PC-9 (cell line): ENCODE measurements at regions not wholly inside any gene's neighbourhood (a gene's known extent, or its start where the extent isn't known, plus 50 kb on each side); places are given as distances from the start of the nearest gene placed in this dataset.

ENCODE experiments used
- BruUV-seq: library from RNA; stranded (reverse); fragments of 400-500 nt; replicated peaks from 2 replicates; lab custom pipeline; 2021; lab: Mats Ljungman, UMichigan
- CTCF ChIA-PET: fragments of 300-600 bp; sonication (Branson Sonifier 250); formaldehyde crosslinking; loops from one replicate; lab custom pipeline; 2022; ENCODE audit warnings: antibody characterized with exemption; lab: Charles Lee
- POLR2A ChIA-PET: fragments of 300-600 bp; sonication (Branson Sonifier 250); formaldehyde crosslinking; loops from one replicate; lab custom pipeline; 2022; ENCODE audit warnings: antibody characterized with exemption; ENCODE audit not compliant: unreplicated experiment; lab: Charles Lee
- DNase-seq, 2 experiments: peaks; one replicate each; pipeline versions ENCODE4 v3.0.0 to v3.0.0-alpha.2; 2015 to 2022; ENCODE audit warnings: mixed read lengths in 1 of 2
- H2AFZ ChIP-seq: fragments of 200-600 bp; sonication (generic); 2 replicates; pipeline ENCODE4 v1.8.1; 2017; ENCODE audit warnings: antibody characterized with exemption
- H3F3A ChIP-seq: fragments of 200-600 bp; sonication (generic); 2 replicates; pipeline ENCODE4 v1.8.1; 2017; ENCODE audit warnings: antibody characterized with exemption, mild to moderate bottlenecking, low read depth; ENCODE audit not compliant: insufficient read depth
- H3K27ac ChIP-seq: fragments of 200-600 bp; sonication (generic); 2 replicates; pipeline ENCODE4 v1.6.1; 2016; ENCODE audit warnings: mixed run types
- H3K27me3 ChIP-seq: fragments of 200-600 bp; sonication (generic); 2 replicates; pipeline ENCODE4 v1.6.1; 2016; ENCODE audit warnings: low read depth, mixed run types; ENCODE audit not compliant: insufficient read depth
- H3K36me3 ChIP-seq: fragments of 200-600 bp; sonication (generic); 2 replicates; pipeline ENCODE4 v1.6.1; 2016; ENCODE audit warnings: low read depth, mixed run types
- H3K4me1 ChIP-seq: fragments of 200-600 bp; sonication (generic); replicated peaks from 2 replicates; pipeline ENCODE4 v1.6.1; 2016; ENCODE audit warnings: mixed run types; ENCODE audit not compliant: insufficient read depth
- H3K4me2 ChIP-seq: fragments of 200-600 bp; sonication (generic); 2 replicates; pipeline ENCODE4 v1.6.1; 2017; ENCODE audit warnings: mixed run types
- H3K4me3 ChIP-seq: fragments of 200-600 bp; sonication (generic); 2 replicates; pipeline ENCODE4 v1.6.1; 2016; ENCODE audit warnings: mixed run types
- H3K79me2 ChIP-seq: fragments of 200-600 bp; sonication (generic); 2 replicates; pipeline ENCODE4 v1.6.1; 2017; ENCODE audit warnings: low read depth, mixed run types
- H3K9me2 ChIP-seq: fragments of 200-600 bp; sonication (generic); 2 replicates; pipeline ENCODE4 v1.8.1; 2017; ENCODE audit warnings: mild to moderate bottlenecking; ENCODE audit not compliant: insufficient read depth
- H3K9me3 ChIP-seq: fragments of 200-600 bp; sonication (generic); 2 replicates; pipeline ENCODE4 v1.8.1; 2016; ENCODE audit warnings: low read depth; ENCODE audit not compliant: insufficient read depth
- H4K20me1 ChIP-seq: fragments of 200-600 bp; sonication (generic); 2 replicates; pipeline ENCODE4 v1.8.1; 2017; ENCODE audit not compliant: insufficient read depth
- EZH2 ChIP-seq: fragments of 200-600 bp; sonication (generic); IDR thresholded peaks from 2 replicates; pipeline ENCODE4 v1.8.0; 2017; ENCODE audit warnings: antibody characterized with exemption, low read depth
- intact Hi-C: fragments of 100-400 bp; cut with micrococcal nuclease; formaldehyde crosslinking; loops from one replicate; pipeline ENCODE4 v1.10.0; 2022; ENCODE audit not compliant: unreplicated experiment
- TF ChIP-seq, protein P1 (sequence below): fragments of 200-600 bp; sonication (generic); conservative IDR thresholded peaks from 2 replicates; pipeline ENCODE4 v1.6.1; 2017; ENCODE audit warnings: mixed run types, antibody characterized with exemption, mild to moderate bottlenecking, moderate library complexity

DNA sequence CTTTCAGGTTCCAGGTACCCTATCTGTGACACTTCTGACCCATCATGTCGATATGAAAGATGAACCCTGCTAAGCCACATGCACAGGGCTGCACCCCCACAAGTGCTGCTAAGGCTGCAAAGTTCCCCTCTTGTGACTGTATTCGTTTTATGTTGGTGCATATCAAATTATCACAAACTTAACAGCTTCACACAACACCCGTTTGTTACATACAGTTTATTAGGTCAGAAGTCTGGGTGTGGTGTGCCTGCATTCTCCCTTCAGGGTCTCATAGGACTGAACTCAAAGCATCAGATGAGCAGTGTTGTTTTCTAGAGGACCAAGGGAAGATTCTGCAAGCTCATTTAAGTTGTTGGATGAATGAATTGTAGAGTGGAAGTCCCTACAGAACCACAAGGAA is 199.4 kb downstream of the ANAPC1 start:
- H3K4me3 ChIP-seq = no peak overlapping the region
- no peaks in the 10 kb centered on the region for H3K27me3 ChIP-seq
- peaks cover 11% of the 10 kb centered on the region for H3K4me1 ChIP-seq
- no peaks in the 10 kb centered on the region for H3K9me3 ChIP-seq
- H4K20me1 ChIP-seq = no peaks in the 10 kb centered on the region
- intact Hi-C loops = no loop called here
- no peaks in the 10 kb centered on the region for H3K9me2 ChIP-seq
- no peaks in the 10 kb centered on the region for H3K36me3 ChIP-seq
- peak overlapping the region; percentile 3; the same call in 1 of the 2 replicates for H3K4me2 ChIP-seq
- H3F3A ChIP-seq = no peaks in the 10 kb centered on the region; the same call in 1 of the 2 replicates
- TF ChIP-seq, protein P1, sequence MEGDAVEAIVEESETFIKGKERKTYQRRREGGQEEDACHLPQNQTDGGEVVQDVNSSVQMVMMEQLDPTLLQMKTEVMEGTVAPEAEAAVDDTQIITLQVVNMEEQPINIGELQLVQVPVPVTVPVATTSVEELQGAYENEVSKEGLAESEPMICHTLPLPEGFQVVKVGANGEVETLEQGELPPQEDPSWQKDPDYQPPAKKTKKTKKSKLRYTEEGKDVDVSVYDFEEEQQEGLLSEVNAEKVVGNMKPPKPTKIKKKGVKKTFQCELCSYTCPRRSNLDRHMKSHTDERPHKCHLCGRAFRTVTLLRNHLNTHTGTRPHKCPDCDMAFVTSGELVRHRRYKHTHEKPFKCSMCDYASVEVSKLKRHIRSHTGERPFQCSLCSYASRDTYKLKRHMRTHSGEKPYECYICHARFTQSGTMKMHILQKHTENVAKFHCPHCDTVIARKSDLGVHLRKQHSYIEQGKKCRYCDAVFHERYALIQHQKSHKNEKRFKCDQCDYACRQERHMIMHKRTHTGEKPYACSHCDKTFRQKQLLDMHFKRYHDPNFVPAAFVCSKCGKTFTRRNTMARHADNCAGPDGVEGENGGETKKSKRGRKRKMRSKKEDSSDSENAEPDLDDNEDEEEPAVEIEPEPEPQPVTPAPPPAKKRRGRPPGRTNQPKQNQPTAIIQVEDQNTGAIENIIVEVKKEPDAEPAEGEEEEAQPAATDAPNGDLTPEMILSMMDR = no peak
- TF ChIP-seq EZH2 = no peak
- no peak overlapping the region for H3K27ac ChIP-seq
- CTCF ChIA-PET = no interaction called here
- no peak overlapping the region for H2AFZ ChIP-seq
- no peak for DNase-seq
- POLR2A ChIA-PET = no interaction called here
- BruUV-seq = no TSS peak
- no peaks in the 10 kb centered on the region for H3K79me2 ChIP-seq

DNA sequence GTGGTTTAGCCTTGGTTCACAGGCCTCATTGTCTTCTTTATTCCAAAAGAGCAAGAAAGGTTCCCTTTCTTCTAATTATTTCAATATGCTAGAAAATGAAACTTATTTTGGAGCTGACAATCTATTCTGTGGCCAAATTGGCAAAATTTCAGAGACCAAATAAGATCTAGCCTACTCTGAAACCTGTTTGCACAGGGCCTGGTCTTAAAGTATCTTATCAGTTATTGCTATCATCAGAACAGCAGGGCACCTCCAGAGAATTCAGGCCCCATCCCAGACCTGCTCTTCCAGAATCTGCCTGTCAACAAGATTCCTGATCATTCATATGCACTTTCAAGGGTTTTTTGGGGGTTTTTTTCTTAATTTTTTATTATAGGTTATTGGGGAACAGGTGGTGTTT is 198.7 kb downstream of the ANAPC1 start:
- CTCF ChIA-PET = no interaction called here
- peaks cover 11% of the 10 kb centered on the region for H3K4me1 ChIP-seq
- no peak overlapping the region for H2AFZ ChIP-seq
- peak overlapping the region; percentile 3; the same call in 1 of the 2 replicates for H3K4me2 ChIP-seq
- intact Hi-C loops = no loop called here
- H3K27ac ChIP-seq = no peak overlapping the region
- H3K27me3 ChIP-seq = no peaks in the 10 kb centered on the region
- no peaks in the 10 kb centered on the region for H3K36me3 ChIP-seq
- no peak overlapping the region for H3K4me3 ChIP-seq
- TF ChIP-seq, protein P1 = no peak
- no peak for TF ChIP-seq EZH2
- no peaks in the 10 kb centered on the region; the same call in 1 of the 2 replicates for H3F3A ChIP-seq
- H3K9me2 ChIP-seq = no peaks in the 10 kb centered on the region
- BruUV-seq = no TSS peak
- H3K9me3 ChIP-seq = no peaks in the 10 kb centered on the region
- POLR2A ChIA-PET = no interaction called here
- DNase-seq = peak in 1 of 2 experiments; percentile 54
- no peaks in the 10 kb centered on the region for H3K79me2 ChIP-seq
- no peaks in the 10 kb centered on the region for H4K20me1 ChIP-seq

DNA sequence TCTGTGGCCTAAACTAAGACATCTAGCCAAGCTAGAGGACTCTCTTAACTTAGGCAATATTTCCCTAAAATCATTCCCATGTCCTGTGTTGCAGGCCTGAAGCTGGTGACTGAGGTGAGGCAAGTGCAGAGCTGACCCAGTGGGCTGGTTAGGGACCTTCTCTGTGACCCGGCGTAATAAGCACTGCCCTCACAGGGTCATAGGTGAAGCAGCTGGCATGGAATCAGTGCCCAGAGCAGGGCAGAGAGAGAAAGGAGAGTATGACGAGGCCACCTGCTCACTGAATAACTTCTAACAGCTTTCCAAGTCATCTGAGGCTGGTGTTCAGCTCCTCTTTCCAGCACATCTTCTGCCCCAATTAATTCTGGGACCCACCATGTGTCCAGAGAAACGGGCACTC is 197.0 kb downstream of the ANAPC1 start:
- no peak overlapping the region for H3K4me3 ChIP-seq
- no peak for DNase-seq
- H3K27me3 ChIP-seq = no peaks in the 10 kb centered on the region
- H2AFZ ChIP-seq = no peak overlapping the region
- ChIA-PET POLR2A (no interaction called here), CTCF (no interaction called here)
- no TSS peak for BruUV-seq
- peaks cover 11% of the 10 kb centered on the region for H3K4me1 ChIP-seq
- no peaks in the 10 kb centered on the region for H3K9me3 ChIP-seq
- no peaks in the 10 kb centered on the region for H3K36me3 ChIP-seq
- no peaks in the 10 kb centered on the region for H3K9me2 ChIP-seq
- no peaks in the 10 kb centered on the region; the same call in 1 of the 2 replicates for H3F3A ChIP-seq
- intact Hi-C loops = no loop called here
- no peaks in the 10 kb centered on the region for H3K79me2 ChIP-seq
- TF ChIP-seq, protein P1 = no peak
- no peak for TF ChIP-seq EZH2
- H3K27ac ChIP-seq = no peak overlapping the region
- H4K20me1 ChIP-seq = no peaks in the 10 kb centered on the region
- no peak overlapping the region for H3K4me2 ChIP-seq
